ENCODE measurements at regions not wholly inside any gene's neighbourhood (a gene's known extent, or its start where the extent isn't known, plus 50 kb on each side); places are given as distances from the start of the nearest gene placed in this dataset.

- TF ChIP-seq CTCF (IDR thresholded peaks at IDR 0.05; ENCODE audit: low read length), result no peak
- TF ChIP-seq EZH2 (IDR thresholded peaks at IDR 0.05; ENCODE audit: borderline replicate concordance, low read length), result no peak
These were observed 258.4 kb upstream of the SDK2 start for GRCh38 chr17:73902416-73903181.

Data from OCI-LY1 (cell line).